CD4-positive, alpha-beta memory T cell (primary cell): ENCODE measurements at regions not wholly inside any gene's neighbourhood (a gene's known extent, or its start where the extent isn't known, plus 50 kb on each side); places are given as distances from the start of the nearest gene placed in this dataset.

Experiments
- CTCF ChIA-PET: fragments of 350-600 bp; sonication (Branson Sonifier 250); formaldehyde crosslinking; loops from one replicate; lab custom pipeline; 2021; ENCODE audit warnings: inconsistent platforms; ENCODE audit not compliant: partially characterized antibody; lab: Charles Lee
- POLR2A ChIA-PET: fragments of 350-600 bp; sonication (Branson Sonifier 250); formaldehyde crosslinking; loops from one replicate; lab custom pipeline; 2021; ENCODE audit not compliant: partially characterized antibody; lab: Charles Lee
- DNase-seq, 5 donors: peaks; one replicate each; pipeline versions ENCODE4 v3.0.0 to v3.0.0-alpha.2; 2020 to 2022; ENCODE audit warnings: mixed read lengths in 1 of 5
- H3K27ac ChIP-seq: one replicate; pipeline ENCODE4 v1.7.0; 2013; ENCODE audit warnings: low read depth, low read length
- H3K27me3 ChIP-seq: 2 replicates; pipeline ENCODE4 v1.7.0; 2013; ENCODE audit warnings: mild to moderate bottlenecking, low read length, moderate library complexity; ENCODE audit not compliant: insufficient read depth
- H3K36me3 ChIP-seq: 2 replicates; pipeline ENCODE4 v1.7.0; 2013; ENCODE audit warnings: mild to moderate bottlenecking, low read length, moderate library complexity; ENCODE audit not compliant: insufficient read depth
- H3K4me1 ChIP-seq: 2 replicates; pipeline ENCODE4 v1.7.0; 2013; ENCODE audit warnings: mild to moderate bottlenecking, low read length, moderate library complexity; ENCODE audit not compliant: insufficient read depth
- H3K4me3 ChIP-seq, 2 donors: one replicate each; pipeline ENCODE4 v1.7.0; 2013; ENCODE audit warnings: low read length in 2 of 2, mild to moderate bottlenecking in 1 of 2
- H3K9me3 ChIP-seq, 2 donors: one replicate each; pipeline ENCODE4 v1.7.0; 2013; ENCODE audit warnings: low read length in 2 of 2, control low read depth in 1 of 2; ENCODE audit not compliant: control insufficient read depth in 1 of 2
- H3K27ac Mint-ChIP-seq, 7 donors: one replicate each; pipeline ENCODE4 v1.8.0; 2020 to 2021; ENCODE audit warnings: mixed read lengths in 7 of 7, mild to moderate bottlenecking in 6 of 7, inconsistent platforms in 3 of 7, moderate library complexity in 3 of 7
- H3K27me3 Mint-ChIP-seq, 2 donors: one replicate each; pipeline ENCODE4 v1.8.0; 2020 to 2021; ENCODE audit warnings: mixed read lengths in 2 of 2
- H3K36me3 Mint-ChIP-seq, 2 donors: one replicate each; pipeline ENCODE4 v1.8.0; 2020 to 2021; ENCODE audit warnings: mixed read lengths in 2 of 2, inconsistent platforms in 1 of 2, mild to moderate bottlenecking in 1 of 2
- H3K4me1 Mint-ChIP-seq, 4 donors: one replicate each; pipeline ENCODE4 v1.8.0; 2020 to 2021; ENCODE audit warnings: mixed read lengths in 4 of 4, mild to moderate bottlenecking in 1 of 4
- H3K4me3 Mint-ChIP-seq, 8 donors: one replicate each; pipeline ENCODE4 v1.8.0; 2020 to 2021; ENCODE audit warnings: mixed read lengths in 8 of 8, mild to moderate bottlenecking in 7 of 8, moderate library complexity in 6 of 8, inconsistent platforms in 3 of 8
- H3K9me3 Mint-ChIP-seq, 8 donors: one replicate each; pipeline ENCODE4 v1.8.0; 2020 to 2021; ENCODE audit warnings: mixed read lengths in 8 of 8, mild to moderate bottlenecking in 5 of 8, inconsistent platforms in 3 of 8, moderate library complexity in 1 of 8
- intact Hi-C: fragments of 100-400 bp; cut with micrococcal nuclease; formaldehyde crosslinking; loops from one replicate; pipeline ENCODE4 v1.15.1; 2023

GRCh38 chr21:43270800-43271301, 102.0 kb downstream of the CRYAA start:
- H3K4me3 Mint-ChIP-seq, result no peak overlapping the region
- no peaks in the 10 kb centered on the region for H3K36me3 Mint-ChIP-seq
- DNase-seq, result no peak
- Histone ChIP-seq H3K27me3 (peaks cover 6% of the 10 kb centered on the region), H3K4me3 (no peak overlapping the region), H3K9me3 (no peaks in the 10 kb centered on the region), H3K36me3 (no peaks in the 10 kb centered on the region), H3K4me1 (no peaks in the 10 kb centered on the region), H3K27ac (no peak overlapping the region)
- no peak overlapping the region for H3K27ac Mint-ChIP-seq
- H3K4me1 Mint-ChIP-seq, result no peaks in the 10 kb centered on the region
- H3K27me3 Mint-ChIP-seq, result peaks cover 7 to 10% of the 10 kb centered on the region in 2 donors
- POLR2A ChIA-PET, result no interaction called here
- intact Hi-C loops, result no loop called here
- no peaks in the 10 kb centered on the region for H3K9me3 Mint-ChIP-seq
- CTCF ChIA-PET, result interaction anchor here (0.7 kb wide), 1 partner anchor 375 kb away, joined by 3 read pairs; no protein-coding TSS in a partner anchor

DNA sequence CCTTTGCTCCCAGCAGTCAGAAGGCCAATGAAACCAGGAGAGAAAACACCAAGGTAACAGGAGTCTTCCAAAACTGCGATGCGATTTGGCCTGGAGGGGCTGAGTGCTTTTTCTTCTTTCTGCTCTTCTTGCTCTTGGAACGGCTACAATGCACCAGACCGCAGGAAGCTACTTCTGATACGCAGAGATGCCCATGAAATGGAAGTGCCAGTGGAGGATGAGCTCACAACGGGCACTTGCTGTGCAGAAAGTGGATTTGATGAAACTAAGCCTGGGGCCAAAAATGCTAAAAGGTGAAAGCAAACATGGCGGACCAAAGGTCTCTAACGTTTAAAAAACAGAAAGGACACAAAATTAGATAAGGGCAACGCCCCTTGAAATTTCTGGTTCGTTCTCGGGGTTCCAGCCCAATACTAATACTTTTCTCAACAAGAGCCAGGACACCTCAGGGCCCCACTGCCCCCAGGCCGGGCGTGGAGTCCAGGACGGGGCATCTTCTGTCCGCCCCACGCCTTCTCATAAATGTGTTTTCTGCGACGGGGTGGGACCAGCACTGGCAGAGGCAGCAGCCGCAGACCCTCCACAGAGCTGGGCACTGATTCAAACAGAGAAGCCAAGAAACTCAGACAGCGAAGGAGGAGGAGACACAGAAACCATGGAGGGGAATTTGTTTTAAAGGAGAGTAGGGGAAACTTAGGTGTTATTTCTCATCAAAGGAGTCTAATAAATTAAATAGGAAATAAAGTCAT, 101.3 kb downstream of the CRYAA start:
- H3K27me3 ChIP-seq, result peaks cover 6% of the 10 kb centered on the region
- no peaks in the 10 kb centered on the region for H3K36me3 Mint-ChIP-seq
- ChIA-PET POLR2A (no interaction called here), CTCF (interaction anchor here (0.7 kb wide), 1 partner anchor 375 kb away, joined by 3 read pairs; no protein-coding TSS in a partner anchor)
- H3K4me1 ChIP-seq, result no peaks in the 10 kb centered on the region
- H3K36me3 ChIP-seq, result no peaks in the 10 kb centered on the region
- H3K27ac Mint-ChIP-seq, result peak overlapping the region in 1 of 7 donors; percentile 83
- no peak overlapping the region for H3K4me3 ChIP-seq
- H3K27ac ChIP-seq, result no peak overlapping the region
- no peaks in the 10 kb centered on the region for H3K9me3 ChIP-seq
- peaks cover 4 to 7% of the 10 kb centered on the region in 2 donors for H3K27me3 Mint-ChIP-seq
- intact Hi-C loops, result no loop called here
- no peak overlapping the region for H3K4me3 Mint-ChIP-seq
- no peaks in the 10 kb centered on the region for H3K4me1 Mint-ChIP-seq
- no peak for DNase-seq
- no peaks in the 10 kb centered on the region for H3K9me3 Mint-ChIP-seq

DNA sequence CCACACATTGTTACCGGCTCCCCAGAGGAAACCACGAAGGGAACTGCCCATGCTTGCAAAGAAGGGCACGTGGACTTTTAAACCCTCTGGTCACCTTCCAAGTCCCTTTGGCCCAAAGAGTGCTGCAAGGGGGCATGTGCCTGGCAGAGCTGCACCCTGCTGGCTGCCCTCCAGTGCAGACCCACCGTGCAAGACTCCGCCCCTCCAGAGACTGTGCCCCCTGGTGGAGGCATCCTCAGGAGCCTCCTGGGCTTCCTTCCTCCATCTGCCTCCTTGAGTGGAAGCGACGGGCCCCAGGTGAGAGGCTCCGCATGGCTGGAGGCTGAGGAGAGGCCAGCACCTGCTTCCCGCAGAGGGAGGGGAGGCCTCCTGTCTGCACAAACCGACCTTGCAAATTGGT, 100.6 kb downstream of the CRYAA start:
- H3K4me3 ChIP-seq, result no peak overlapping the region
- Mint-ChIP-seq H3K27me3 (peaks cover 4 to 6% of the 10 kb centered on the region in 2 donors), H3K4me1 (no peaks in the 10 kb centered on the region), H3K4me3 (no peak overlapping the region), H3K27ac (no peak overlapping the region), H3K9me3 (no peaks in the 10 kb centered on the region), H3K36me3 (no peaks in the 10 kb centered on the region)
- POLR2A ChIA-PET, result no interaction called here
- intact Hi-C loops, result no loop called here
- no peaks in the 10 kb centered on the region for H3K9me3 ChIP-seq
- no peaks in the 10 kb centered on the region for H3K4me1 ChIP-seq
- peaks cover 6% of the 10 kb centered on the region for H3K27me3 ChIP-seq
- no peaks in the 10 kb centered on the region for H3K36me3 ChIP-seq
- peak in 4 of 5 donors; percentile 25 to 36 (median 30) for DNase-seq
- CTCF ChIA-PET, result no interaction called here
- H3K27ac ChIP-seq, result no peak overlapping the region

GRCh38 chr21:43268804-43269186, 100.0 kb downstream of the CRYAA start:
- Mint-ChIP-seq H3K27me3 (peaks cover 4 to 6% of the 10 kb centered on the region in 2 donors), H3K36me3 (no peaks in the 10 kb centered on the region), H3K4me1 (no peaks in the 10 kb centered on the region), H3K27ac (no peak overlapping the region), H3K4me3 (no peak overlapping the region), H3K9me3 (peaks cover 0 to 2% (median 0%) of the 10 kb centered on the region in 8 donors)
- ChIA-PET CTCF (interaction anchor here (1.1 kb wide), 1 partner anchor 26 kb away, joined by 3 read pairs; no protein-coding TSS in a partner anchor), POLR2A (no interaction called here)
- H3K9me3 ChIP-seq, result no peaks in the 10 kb centered on the region
- H3K36me3 ChIP-seq, result no peaks in the 10 kb centered on the region
- DNase-seq, result no peak
- intact Hi-C loops, result no loop called here
- H3K27ac ChIP-seq, result no peak overlapping the region
- H3K4me1 ChIP-seq, result no peaks in the 10 kb centered on the region
- no peak overlapping the region for H3K4me3 ChIP-seq
- peaks cover 6% of the 10 kb centered on the region for H3K27me3 ChIP-seq

DNA sequence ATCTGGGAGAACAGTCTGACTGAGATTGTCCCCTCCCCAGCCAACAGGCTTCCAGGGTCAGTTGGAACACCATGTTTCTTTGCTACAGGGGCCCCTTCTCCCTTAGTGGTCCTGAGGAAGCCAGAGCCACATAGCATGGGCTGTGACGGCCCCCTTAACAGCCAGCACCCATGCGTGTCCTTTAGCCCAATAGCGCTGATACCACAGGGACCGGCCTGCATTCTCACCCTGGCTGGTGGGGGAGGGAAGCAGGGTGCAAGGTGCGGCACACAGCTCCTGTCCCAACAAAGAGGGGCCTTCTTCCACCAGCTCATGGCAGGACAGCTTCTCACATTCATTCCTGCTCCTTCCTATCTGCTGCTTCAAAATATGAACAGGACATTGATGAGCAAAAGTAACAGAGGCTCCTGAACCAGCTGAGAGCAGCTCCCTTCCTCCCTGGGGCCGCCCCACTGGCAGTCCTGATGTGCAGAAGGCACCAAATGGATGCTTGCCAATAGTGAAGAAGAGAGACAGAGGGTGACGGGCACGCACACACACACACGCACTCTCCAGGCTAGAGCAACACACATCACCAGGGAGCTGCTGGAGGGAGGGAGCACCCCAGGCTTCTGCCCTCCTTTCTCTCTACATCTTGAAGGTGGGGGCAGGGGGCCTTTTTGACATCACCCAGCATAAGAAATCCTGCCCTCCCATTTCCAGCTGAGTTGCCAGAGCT, 99.4 kb downstream of the CRYAA start:
- Mint-ChIP-seq H3K36me3 (no peaks in the 10 kb centered on the region), H3K4me1 (no peaks in the 10 kb centered on the region), H3K4me3 (no peak overlapping the region), H3K27me3 (peaks cover 4 to 6% of the 10 kb centered on the region in 2 donors), H3K27ac (peak overlapping the region in 2 of 7 donors; percentile 13 to 35), H3K9me3 (peaks cover 0 to 2% (median 0%) of the 10 kb centered on the region in 8 donors)
- H3K27ac ChIP-seq, result no peak overlapping the region
- no peak for DNase-seq
- H3K4me3 ChIP-seq, result no peak overlapping the region
- H3K27me3 ChIP-seq, result peaks cover 1% of the 10 kb centered on the region
- no peaks in the 10 kb centered on the region for H3K9me3 ChIP-seq
- no peaks in the 10 kb centered on the region for H3K36me3 ChIP-seq
- ChIA-PET POLR2A (no interaction called here), CTCF (interaction anchor here (1.1 kb wide), 1 partner anchor 26 kb away, joined by 3 read pairs; no protein-coding TSS in a partner anchor)
- no peaks in the 10 kb centered on the region for H3K4me1 ChIP-seq
- intact Hi-C loops, result no loop called here

DNA sequence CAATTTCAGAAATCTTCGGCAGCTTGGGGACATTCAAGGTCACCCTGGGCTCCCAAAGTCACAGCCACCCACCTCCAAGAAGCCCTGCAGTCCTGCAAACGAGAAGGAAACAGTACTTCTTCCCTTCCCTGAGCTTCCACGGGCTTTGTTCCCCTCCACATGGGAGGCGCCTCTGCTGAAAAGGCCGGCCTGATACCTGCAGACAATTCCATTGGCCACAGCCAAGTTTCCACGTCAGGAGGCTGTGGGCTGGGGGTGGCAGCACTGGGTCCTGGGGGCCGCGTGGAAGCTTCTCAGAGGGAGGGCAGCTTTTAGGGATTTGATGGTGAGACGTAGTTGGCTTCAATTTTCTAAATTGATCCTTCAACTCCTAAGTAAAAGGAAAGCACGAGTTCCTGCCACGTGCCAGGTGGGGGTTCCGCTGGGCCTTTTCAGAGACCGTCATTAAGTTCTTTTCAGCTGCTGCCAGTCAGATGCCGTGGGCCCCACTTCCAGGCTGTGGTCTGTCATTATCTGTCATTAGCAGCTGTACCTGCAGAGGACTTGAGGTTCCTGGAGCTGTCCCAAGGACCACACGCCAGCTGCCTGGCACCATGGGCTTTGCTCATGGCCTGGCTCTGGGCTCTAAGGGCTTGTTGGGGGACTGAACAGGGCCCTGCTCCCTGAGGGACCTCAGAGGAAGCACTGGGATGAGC, 98.7 kb downstream of the CRYAA start:
- H3K4me1 Mint-ChIP-seq, result no peaks in the 10 kb centered on the region
- no peaks in the 10 kb centered on the region for H3K36me3 Mint-ChIP-seq
- CTCF ChIA-PET, result no interaction called here
- no peak overlapping the region for H3K4me3 Mint-ChIP-seq
- peaks cover 4 to 5% of the 10 kb centered on the region in 2 donors for H3K27me3 Mint-ChIP-seq
- no peak overlapping the region for H3K27ac ChIP-seq
- H3K4me3 ChIP-seq, result no peak overlapping the region
- no peaks in the 10 kb centered on the region for H3K4me1 ChIP-seq
- intact Hi-C loops, result no loop called here
- H3K27me3 ChIP-seq, result no peaks in the 10 kb centered on the region
- no peak overlapping the region for H3K27ac Mint-ChIP-seq
- no peak for DNase-seq
- H3K9me3 ChIP-seq, result no peaks in the 10 kb centered on the region
- H3K9me3 Mint-ChIP-seq, result peaks cover 0 to 2% (median 0%) of the 10 kb centered on the region in 8 donors
- POLR2A ChIA-PET, result no interaction called here
- H3K36me3 ChIP-seq, result no peaks in the 10 kb centered on the region

GRCh38 chr21:43266534-43266933, 97.7 kb downstream of the CRYAA start:
- CTCF ChIA-PET, result interaction anchor here (0.6 kb wide), 1 partner anchor 417 kb away, joined by 3 read pairs; no protein-coding TSS in a partner anchor
- Histone ChIP-seq H3K27me3 (no peaks in the 10 kb centered on the region), H3K4me1 (no peaks in the 10 kb centered on the region), H3K36me3 (no peaks in the 10 kb centered on the region), H3K27ac (no peak overlapping the region), H3K9me3 (no peaks in the 10 kb centered on the region), H3K4me3 (no peak overlapping the region)
- Mint-ChIP-seq H3K36me3 (no peaks in the 10 kb centered on the region), H3K9me3 (peaks cover 0 to 3% (median 0%) of the 10 kb centered on the region in 8 donors), H3K4me1 (no peaks in the 10 kb centered on the region), H3K27ac (peak overlapping the region in 1 of 7 donors; percentile 5), H3K27me3 (peaks cover 4 to 5% of the 10 kb centered on the region in 2 donors), H3K4me3 (no peak overlapping the region)
- intact Hi-C loops, result no loop called here
- POLR2A ChIA-PET, result no interaction called here
- no peak for DNase-seq
